HG03520 (cell line): ENCODE measurements at regions not wholly inside any gene's neighbourhood (a gene's known extent, or its start where the extent isn't known, plus 50 kb on each side); places are given as distances from the start of the nearest gene placed in this dataset.

Experiments
- ATAC-seq: cut with Tn5 transposase; IDR thresholded peaks from one replicate; pipeline ENCODE4 v1.9.1; 2021; ENCODE audit warnings: mild to moderate bottlenecking, moderate library complexity; ENCODE audit not compliant: unreplicated experiment

GRCh38 chr18:56186319-56186718 is 452.1 kb downstream of the TXNL1 start:
- ATAC-seq: no peak

- ATAC-seq: no peak
Measured at GRCh38 chr18:56185126-56185525, 453.3 kb downstream of the TXNL1 start.

- ATAC-seq: no peak
Measured at GRCh38 chr18:56176751-56177150, 461.6 kb downstream of the TXNL1 start.

- ATAC-seq: no peak
Measured at GRCh38 chr18:56175330-56176001, 462.9 kb downstream of the TXNL1 start.

- ATAC-seq: no peak
Measured at GRCh38 chr18:56173542-56174220, 464.7 kb downstream of the TXNL1 start.

- ATAC-seq: no peak
Measured at GRCh38 chr18:56172527-56172926, 465.9 kb downstream of the TXNL1 start.

- ATAC-seq: no peak
Measured at GRCh38 chr18:56171848-56172247, 466.5 kb downstream of the TXNL1 start.

GRCh38 chr18:56168049-56168781 is 470.2 kb downstream of the TXNL1 start:
- ATAC-seq: no peak

GRCh38 chr18:56167366-56167765 is 471.0 kb downstream of the TXNL1 start:
- ATAC-seq: no peak

GRCh38 chr18:56166914-56167313 is 471.5 kb downstream of the TXNL1 start:
- ATAC-seq: no peak

GRCh38 chr18:56165601-56166355 is 472.6 kb downstream of the TXNL1 start:
- ATAC-seq: no peak

- ATAC-seq: no peak
Measured at GRCh38 chr18:56162311-56163265, 475.8 kb downstream of the TXNL1 start.

GRCh38 chr18:56161566-56162260 is 476.7 kb downstream of the TXNL1 start:
- ATAC-seq: no peak

GRCh38 chr18:56158676-56159075 is 479.7 kb downstream of the TXNL1 start:
- no peak for ATAC-seq

- ATAC-seq: no peak
Measured at GRCh38 chr18:56157541-56157940, 480.9 kb downstream of the TXNL1 start.

- no peak for ATAC-seq
Measured at GRCh38 chr18:56152551-56153310, 485.7 kb downstream of the TXNL1 start.

- ATAC-seq: no peak
Measured at GRCh38 chr18:56148373-56148772, 490.0 kb downstream of the TXNL1 start.

- ATAC-seq: no peak
Measured at GRCh38 chr18:56146565-56146964, 491.8 kb downstream of the TXNL1 start.

- no peak for ATAC-seq
Measured at GRCh38 chr18:56142001-56142400, 496.4 kb downstream of the TXNL1 start.
